NCI-H1092 (cell line): ENCODE measurements at regions not wholly inside any gene's neighbourhood (a gene's known extent, or its start where the extent isn't known, plus 50 kb on each side); places are given as distances from the start of the nearest gene placed in this dataset.

Source experiments
- DNase-seq: peaks from one replicate; lab custom pipeline; 2025; lab: John Stamatoyannopoulos, UW

DNA sequence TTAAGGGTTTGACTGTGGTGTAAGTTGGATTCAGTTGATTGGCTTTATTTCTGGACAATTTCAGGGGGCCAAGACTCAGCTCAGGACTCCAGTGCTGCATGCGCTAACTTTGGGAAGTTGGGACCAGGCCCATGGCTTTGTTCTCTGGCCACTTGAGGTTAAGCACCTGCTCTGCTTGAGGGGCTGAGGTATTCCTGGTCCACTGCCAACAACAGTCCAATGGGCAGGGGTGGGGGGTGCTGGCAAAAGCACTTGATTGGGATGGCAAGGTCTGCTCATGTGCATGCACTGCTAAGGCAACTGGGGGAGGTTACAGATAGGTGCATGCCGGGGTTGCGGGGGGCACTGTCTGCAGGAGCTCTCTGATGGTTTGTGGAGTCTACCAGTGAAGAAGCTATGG, 52.6 kb upstream of the ASB17 start:
- no peak for DNase-seq

DNA sequence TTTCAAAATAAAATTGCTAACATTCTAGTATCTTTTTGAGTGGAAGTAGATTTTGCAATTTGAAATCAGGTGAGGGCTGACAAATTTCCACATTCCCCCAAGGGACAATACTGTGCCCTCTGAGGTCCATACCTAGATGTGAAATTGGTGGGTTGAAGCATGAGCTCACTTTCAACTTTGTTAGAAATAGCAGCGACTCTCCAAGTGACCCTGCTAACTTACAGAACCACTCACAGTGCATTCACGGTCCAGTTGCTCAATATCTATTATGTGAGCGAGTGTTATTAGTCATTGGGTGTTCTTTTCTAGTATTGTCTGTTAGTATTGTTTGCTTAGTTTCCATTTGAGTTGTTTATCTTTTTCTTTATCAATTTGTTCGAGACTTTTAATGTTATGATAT, 53.6 kb upstream of the ASB17 start:
- no peak for DNase-seq

DNA sequence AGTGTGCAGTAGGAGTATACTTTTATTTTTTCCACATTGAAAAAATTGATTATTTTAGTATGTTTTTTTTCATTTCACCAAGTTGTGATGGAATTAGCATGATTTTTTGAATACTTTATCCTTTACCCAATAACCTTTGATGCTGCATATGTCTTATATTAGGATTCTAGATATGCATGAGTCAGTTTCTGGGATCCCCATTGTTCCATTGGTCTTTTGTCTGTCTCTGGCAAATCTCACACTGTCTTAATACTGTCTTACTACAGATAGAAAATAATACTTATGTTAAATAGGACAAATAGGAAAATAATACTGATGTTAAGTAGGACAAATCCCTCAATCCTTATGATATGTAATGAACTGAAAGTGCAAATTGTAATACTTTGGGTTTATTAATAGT, 54.3 kb upstream of the ASB17 start:
- DNase-seq: no peak

DNA sequence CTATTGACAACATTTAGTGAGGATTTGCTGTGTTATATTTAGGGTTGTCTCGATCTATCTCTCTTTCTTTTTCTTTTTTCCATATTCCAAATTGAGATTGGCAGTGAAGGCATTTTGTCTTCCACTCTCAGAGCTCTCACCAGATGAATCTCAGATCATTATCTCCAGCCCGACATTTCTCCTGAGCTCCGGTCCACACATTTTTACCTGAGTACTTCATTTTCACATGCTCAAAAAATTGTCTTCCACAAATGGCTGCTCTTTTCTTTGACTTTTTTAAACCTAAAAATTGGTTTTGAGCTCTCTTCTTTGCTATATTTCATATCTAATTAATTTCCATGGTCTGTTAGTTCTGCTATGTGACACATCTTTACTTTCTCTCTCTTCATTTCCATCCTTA, 56.9 kb upstream of the ASB17 start:
- no peak for DNase-seq

DNA sequence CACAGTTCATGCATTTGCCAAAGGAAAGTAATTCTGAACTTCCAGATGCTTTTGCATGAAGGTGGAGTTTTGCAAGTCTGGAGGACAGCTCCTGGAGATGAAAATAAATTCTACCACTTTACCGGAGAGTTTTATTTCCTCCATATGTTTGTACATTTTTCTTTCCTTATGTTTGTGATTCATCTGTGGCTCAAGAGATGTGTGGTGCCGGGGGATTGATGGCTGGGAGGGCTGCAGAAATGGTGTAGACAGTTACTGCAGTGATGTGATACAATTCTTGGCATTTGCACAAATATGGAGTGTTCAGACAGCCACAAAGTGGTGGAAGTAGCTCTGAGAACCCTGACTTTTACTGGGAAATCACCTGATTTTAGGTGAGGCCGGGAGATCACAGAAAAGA, 58.5 kb upstream of the ASB17 start:
- no peak for DNase-seq

DNA sequence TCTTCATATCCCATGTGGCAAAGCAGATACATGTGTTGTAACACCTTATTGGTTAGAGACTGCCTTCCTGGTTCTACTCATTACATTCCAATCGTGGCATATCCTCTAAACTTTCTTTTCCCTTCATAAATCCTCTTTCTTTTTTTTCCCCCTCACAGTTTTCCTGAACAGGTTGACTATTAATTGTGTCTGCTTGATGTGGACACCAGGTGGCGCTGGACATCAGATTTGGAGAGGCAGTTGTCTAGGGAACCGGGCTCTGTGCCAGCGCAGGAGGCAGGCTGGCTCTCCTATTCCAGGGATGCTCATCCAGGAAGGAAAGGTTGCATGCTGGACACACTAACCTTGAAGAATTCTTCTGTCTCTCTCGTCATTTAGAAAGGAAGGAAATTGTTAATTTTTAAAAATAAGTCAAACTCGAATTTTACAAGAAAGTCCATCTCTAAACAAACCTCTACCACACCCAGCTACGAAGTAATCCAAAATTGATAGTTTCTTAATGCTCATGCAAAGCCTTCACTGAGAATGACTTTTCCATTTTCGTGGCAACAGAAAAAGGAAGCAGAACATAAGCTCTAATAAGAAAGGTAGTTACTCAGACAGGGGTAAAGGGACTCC, 59.4 kb upstream of the ASB17 start:
- peak; percentile 69 for DNase-seq

DNA sequence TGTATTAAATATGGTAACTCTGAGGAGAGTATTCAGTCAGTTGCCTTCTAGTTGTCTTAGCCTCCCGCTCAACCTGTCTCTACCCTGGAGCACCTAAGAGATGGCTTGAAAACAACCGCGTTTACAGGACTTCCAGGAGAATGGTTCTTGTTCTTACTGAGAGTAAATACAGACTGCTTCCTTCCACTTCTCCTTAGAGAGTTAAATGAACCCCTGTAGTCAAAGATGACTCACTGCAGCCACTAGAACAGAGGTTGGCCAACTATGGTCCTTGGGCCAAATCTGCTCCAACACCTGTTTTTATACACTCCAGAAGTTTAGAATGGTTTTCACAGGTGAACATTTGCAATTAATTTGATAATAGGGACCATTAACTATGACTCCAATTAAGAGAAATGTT, 60.1 kb upstream of the ASB17 start:
- DNase-seq: no peak

DNA sequence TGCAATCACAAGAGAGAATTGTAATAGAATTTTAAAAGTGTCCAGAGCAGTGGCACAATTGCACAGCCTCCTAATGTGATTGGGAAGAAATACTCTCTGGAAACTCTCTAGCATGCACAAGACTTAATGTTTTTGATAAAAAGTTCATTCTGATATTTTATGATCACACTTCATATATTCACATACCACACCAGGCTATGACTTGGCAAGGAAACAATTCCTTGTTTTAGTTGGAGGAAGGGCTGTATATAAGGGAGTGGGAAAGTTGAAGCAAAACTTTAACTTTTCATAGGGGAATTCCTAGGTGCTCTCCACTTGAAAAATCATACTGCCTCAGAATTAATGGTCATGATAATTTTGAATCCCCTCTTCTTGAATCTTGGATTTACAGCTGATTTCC, 61.5 kb upstream of the ASB17 start:
- no peak for DNase-seq

DNA sequence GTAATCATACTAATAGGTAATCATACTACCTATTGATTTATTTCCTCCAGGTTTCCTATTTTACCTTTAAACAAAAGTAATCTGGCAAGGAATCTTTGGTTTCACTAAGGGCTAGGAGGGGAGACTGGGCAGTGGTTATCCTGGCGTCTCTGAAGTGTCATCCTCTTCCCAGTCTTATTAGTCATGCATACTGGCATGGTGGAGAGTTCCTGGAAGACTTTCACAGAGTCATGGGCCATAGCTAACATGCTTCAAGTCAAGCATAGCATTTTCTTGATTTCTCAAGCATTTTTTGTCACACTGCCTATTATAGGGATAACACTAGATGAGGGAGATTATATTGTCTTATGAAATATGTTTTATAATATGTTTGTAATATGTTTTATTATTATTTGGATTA, 64.0 kb upstream of the ASB17 start:
- no peak for DNase-seq

DNA sequence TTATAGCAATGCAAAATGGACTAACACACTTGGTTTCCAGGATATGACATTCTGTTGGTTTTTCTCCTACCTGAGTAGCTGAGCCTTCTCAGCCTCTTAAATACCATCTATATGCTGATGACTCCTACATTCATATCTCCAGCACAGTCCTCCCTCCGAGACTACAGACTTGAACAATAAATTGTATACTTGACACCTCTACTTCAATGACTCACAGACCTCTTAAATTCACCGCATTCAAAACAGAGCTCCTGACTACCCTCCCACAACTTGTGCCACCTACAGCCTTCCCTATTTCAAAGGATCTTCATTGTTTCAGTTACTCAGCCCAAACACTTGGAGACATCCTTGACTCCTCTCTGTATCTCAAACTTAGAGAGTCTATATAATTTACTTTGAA, 66.8 kb upstream of the ASB17 start:
- no peak for DNase-seq

DNA sequence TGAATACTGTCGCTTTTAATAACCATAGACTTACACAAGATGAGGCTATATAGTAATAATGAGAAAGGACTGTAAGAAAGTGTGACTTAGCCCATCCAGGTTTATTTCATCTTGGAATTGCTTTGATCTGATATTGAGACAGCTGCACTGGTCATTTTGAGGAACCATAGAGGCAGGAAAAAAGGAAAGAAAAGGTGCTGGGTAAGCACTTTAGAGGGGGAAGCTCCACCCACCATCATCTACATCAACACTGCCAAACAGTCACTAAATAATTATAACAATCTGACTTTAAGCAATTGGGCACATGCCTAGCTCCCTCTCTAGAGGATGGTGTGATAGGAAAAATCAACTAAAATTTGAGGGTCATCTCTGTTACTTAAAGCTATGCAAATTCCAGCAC, 70.6 kb upstream of the ST6GALNAC3 start:
- no peak for DNase-seq

DNA sequence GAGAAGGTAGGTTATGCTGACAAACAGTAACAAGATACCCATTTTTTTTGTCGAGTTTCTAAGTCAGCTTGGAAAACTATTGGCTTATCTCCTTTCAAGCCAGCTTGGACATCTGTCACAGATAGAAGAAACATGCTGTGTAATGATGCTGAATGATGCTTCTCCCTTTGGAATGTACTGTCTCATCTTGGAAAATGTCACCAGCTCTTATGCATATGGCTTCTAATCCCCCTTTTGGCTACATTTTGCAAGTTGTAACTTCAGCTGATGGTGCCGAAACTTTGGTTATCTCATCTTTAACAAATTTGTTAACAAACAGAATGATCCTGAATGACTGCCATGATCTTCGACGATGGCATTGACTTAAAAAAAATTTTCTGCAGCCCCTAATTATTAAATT, 68.8 kb upstream of the ST6GALNAC3 start:
- DNase-seq: no peak

DNA sequence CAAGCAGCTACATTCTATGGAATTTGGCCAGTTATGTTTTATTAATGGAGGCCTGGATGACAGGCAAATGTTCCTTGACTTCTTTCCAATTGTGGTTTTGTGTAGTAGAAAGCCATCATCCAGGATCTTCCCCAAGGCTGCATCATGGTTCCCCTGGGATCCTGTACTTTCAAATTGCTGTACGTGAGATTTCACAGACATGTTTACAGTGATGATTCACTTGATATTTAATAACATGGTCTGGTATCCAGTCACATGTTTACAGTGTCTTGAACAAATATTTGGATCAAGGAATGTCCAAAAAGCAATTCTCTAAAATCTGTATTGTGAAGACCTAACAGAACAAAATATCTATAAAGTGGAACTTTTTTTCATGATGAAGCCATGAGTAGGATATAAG, 68.3 kb upstream of the ST6GALNAC3 start:
- DNase-seq: no peak

DNA sequence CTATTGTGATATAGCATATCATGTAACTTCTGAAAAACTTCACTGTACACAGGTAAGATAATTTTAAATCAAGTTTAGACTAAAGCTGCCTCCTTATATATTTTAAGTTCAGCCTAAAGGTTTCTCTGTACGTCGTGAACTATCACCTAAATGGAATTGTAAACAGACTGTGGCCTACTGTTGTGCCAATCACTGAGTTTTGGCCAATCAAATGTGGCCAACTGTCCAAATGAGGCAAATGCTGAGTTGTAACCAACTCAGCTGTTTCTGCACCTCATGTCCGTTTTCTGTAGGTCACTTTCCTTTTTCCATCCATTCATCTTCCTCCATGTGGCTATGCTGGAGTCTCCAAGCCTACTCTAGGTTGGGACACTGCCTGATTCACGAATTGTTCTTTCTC, 63.7 kb upstream of the ST6GALNAC3 start:
- no peak for DNase-seq

DNA sequence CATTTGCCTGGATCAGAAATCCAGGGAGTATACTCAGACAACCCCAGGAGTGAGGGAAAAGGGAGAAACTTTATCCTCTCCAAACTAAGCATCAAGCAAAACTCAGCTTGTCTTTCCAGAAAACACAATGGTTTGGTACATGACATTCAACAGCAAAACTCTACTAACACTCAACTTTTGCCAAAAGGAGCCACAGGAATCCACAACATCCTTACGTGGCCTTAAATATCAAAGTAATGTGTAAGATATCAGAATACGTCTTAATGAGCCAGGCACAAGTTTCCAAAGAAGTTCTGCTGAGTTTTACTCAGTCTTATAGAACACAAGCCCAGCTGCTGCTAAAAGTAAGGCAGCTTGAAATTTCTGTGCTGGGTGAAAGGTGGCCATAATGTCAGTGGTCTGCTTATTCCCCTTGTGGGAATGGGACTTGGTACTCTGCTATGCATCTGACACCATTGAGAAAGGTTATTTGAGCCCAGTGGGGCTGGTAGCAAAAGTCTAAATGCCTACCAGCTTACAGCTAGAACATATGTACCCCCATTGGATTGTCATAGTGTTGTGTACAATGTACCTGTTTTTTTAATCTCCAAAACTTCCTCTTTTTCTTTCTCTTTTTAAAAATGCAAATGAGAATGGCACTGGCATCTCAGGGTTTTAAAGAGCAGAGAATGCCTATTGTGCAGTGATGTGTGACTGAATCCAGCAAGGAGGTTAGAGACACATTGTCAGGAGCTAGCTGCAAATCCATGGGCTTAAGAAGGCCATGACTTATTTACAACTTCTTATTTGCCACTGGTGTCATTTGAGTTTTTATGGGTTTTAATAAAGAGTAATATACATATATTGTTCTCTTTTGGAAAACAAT, 62.0 kb upstream of the ST6GALNAC3 start:
- no peak for DNase-seq

DNA sequence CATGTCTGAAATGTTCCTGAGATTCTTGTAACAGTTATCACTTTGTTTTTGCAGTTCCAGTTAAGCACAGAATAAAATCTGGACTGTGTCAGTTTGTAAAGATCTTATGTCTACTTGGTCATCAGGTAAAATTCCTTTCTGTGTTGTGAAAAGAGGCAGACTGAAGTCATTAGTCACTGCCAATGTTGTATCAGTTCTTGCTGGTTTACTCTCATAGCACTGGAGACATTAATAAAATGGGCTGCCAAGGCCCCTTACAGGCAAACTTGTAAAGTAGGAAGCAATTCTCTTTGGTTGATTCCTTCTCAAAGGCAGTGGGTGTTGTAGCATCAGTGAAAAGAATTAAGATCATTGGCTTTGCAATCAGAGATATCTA, 61.4 kb upstream of the ST6GALNAC3 start:
- DNase-seq: no peak

DNA sequence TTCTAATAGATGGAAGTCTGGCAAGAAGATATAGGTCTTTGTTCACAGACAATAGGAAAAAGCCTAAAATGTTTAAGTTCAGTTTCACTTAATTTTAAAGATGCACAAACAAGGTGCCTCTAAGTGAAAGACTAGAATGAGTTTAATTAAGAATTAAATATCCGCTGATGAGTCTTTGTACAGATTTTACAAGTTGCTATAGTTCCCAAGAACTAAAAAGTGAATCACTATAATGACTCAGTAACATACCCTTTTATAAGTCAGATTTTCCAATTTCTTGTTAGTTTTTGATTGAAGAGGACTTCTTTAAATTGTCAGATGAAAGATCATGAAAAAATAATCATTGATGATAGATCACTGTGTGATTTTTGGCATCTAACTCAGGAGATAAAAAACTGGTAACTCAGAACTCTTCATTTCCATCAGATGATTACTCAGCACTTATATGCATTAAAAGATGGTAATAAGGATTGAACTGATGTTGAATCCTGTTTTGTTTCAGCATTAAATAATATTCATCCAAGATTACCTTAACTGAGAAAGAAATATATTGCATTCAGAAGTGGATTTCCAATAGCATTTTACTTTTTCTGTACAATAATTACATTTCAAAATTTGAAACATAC, 59.0 kb upstream of the ST6GALNAC3 start:
- DNase-seq: no peak

DNA sequence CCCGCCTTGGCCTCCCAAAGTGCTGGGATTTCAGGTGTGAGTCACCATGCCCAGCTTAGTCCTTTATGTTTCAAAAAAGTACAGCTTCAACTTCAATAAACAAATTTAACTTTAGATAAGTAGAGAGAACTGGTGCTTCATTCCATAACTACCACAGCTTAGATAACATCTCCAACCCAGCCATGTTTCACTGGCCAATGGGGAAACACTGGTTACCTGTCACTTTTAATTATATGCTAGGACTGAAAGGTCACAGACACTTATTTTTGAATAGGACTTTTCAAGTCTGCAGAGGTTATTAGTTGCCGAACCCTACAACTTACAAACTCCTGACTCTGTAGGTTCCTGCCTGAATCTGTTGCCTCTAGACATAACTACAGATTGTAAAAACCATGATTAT, 56.5 kb upstream of the ST6GALNAC3 start:
- DNase-seq: no peak

DNA sequence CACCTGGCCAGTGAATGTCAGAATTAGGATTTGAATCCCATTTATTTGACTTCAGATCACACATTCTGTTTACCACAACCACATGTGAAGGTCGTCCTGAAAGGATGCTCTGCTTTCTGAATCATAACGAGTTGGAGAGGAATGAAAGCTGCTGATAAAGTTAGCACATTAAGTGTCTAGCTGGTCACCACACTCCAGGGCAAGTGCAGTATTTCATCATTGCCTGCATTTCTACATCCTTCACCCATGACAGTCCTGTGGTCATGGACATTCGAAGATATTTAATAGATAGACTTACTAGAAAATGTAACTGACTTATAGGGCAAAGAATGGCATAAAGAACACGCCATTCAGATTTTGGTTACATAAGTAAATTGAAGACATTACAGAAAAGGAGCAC, 52.7 kb upstream of the ST6GALNAC3 start:
- DNase-seq: no peak

DNA sequence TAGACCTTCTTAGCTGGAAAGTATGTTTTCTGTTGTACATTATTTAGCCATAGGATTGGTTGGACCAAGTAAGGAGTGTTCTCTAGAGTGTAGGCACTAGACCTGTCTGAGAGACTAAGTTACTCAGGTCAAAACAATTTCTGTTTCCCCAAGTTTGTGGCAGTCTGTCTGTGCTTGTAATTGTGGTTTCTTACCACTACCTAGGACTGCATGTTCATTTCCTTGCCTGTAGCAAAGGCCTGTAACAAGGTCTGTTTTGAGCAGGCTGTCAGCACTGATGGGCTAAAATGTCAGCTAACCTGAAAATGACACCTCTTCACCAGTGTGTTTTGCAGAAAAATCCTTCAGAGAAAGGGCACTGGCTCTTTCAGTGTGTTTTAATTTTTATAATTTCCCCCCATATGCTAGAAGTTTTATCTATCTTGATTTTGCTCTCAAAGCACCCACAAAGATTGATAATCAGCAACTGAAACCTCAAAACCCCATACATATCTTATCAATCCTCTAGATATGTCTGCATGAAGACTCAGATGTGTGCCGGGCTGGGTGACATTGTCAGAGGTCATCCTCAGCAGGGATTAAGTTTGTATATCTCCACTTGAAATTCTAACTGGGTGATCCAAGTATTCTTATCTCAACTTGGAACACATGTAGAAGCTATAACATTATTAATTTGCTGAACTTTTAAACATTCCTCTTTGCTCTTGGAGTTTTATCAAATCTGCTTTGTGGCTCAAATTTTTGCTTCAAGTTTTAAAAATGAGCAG, 50.7 kb upstream of the ST6GALNAC3 start:
- no peak for DNase-seq
